ENCODE measurements at regions not wholly inside any gene's neighbourhood (a gene's known extent, or its start where the extent isn't known, plus 50 kb on each side); places are given as distances from the start of the nearest gene placed in this dataset.
A peak's percentile ranks its signal among the peaks of the same experiment; 100 is the strongest.

DNA sequence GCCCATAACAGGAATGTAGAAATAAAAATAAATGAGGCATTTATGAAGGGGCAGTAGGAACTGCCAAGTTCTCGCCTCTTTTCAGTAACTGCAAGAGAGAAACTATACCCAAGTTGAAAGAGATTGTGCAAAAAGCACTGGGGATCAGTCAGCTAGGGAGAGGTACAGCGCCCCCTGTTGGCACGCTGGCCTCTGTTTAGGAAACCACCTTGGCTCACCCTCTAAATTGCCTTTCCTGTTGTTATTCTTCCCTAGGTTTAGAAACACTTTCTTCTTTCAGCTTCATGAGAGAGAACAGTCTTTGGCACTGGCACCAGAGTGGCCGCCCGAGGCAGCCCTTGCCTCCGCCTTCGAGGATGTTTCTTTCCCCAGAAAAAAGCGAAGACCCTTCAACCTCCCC, 348.5 kb downstream of the MID1IP1 start (continued):
- TF ChIP-seq STAT5B (CRISPR knock-in tag; IDR thresholded peaks at IDR 0.05): no peak
- TF ChIP-seq SMC3 (conservative IDR thresholded peaks at IDR 0.05; ENCODE audit: insufficient read depth, low read depth, low read length): peak; percentile 61
- TF ChIP-seq, protein P1, sequence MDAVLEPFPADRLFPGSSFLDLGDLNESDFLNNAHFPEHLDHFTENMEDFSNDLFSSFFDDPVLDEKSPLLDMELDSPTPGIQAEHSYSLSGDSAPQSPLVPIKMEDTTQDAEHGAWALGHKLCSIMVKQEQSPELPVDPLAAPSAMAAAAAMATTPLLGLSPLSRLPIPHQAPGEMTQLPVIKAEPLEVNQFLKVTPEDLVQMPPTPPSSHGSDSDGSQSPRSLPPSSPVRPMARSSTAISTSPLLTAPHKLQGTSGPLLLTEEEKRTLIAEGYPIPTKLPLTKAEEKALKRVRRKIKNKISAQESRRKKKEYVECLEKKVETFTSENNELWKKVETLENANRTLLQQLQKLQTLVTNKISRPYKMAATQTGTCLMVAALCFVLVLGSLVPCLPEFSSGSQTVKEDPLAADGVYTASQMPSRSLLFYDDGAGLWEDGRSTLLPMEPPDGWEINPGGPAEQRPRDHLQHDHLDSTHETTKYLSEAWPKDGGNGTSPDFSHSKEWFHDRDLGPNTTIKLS (IDR thresholded peaks at IDR 0.05; ENCODE audit: borderline replicate concordance, low read depth): no peak
- no peak for TF ChIP-seq KDM4B (IDR thresholded peaks at IDR 0.05; ENCODE audit: borderline replicate concordance in 2 of 2, low read depth in 1 of 2)
- TF ChIP-seq CBX5 (IDR thresholded peaks at IDR 0.05; ENCODE audit: borderline replicate concordance, low read depth): no peak
- TF ChIP-seq, protein P2, sequence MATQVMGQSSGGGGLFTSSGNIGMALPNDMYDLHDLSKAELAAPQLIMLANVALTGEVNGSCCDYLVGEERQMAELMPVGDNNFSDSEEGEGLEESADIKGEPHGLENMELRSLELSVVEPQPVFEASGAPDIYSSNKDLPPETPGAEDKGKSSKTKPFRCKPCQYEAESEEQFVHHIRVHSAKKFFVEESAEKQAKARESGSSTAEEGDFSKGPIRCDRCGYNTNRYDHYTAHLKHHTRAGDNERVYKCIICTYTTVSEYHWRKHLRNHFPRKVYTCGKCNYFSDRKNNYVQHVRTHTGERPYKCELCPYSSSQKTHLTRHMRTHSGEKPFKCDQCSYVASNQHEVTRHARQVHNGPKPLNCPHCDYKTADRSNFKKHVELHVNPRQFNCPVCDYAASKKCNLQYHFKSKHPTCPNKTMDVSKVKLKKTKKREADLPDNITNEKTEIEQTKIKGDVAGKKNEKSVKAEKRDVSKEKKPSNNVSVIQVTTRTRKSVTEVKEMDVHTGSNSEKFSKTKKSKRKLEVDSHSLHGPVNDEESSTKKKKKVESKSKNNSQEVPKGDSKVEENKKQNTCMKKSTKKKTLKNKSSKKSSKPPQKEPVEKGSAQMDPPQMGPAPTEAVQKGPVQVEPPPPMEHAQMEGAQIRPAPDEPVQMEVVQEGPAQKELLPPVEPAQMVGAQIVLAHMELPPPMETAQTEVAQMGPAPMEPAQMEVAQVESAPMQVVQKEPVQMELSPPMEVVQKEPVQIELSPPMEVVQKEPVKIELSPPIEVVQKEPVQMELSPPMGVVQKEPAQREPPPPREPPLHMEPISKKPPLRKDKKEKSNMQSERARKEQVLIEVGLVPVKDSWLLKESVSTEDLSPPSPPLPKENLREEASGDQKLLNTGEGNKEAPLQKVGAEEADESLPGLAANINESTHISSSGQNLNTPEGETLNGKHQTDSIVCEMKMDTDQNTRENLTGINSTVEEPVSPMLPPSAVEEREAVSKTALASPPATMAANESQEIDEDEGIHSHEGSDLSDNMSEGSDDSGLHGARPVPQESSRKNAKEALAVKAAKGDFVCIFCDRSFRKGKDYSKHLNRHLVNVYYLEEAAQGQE (IDR thresholded peaks at IDR 0.05; ENCODE audit: borderline replicate concordance): peak; percentile 52; the same call in 1 of the 2 replicates
- TF ChIP-seq, protein P2 (CRISPR knock-in tag; IDR thresholded peaks at IDR 0.05; ENCODE audit: low read depth): no peak
- no peak for TF ChIP-seq CREBBP (IDR thresholded peaks at IDR 0.05; ENCODE audit: low read depth, low read length)
